ENCODE measurements at regions not wholly inside any gene's neighbourhood (a gene's known extent, or its start where the extent isn't known, plus 50 kb on each side); places are given as distances from the start of the nearest gene placed in this dataset.

GRCh38 chr11:38543986-38544385 lies 1946.0 kb upstream of the RAG2 start:
- intact Hi-C loops (cut with micrococcal nuclease; ENCODE audit: unreplicated experiment) (no loop called here), in situ Hi-C loops (cut with HindIII; ENCODE audit: extremely low pct_ligation_motif_present, low pct_unique_long_range_greater_than_20kb) (no loop called here)
- H3K27ac ChIP-seq (ENCODE audit: extremely low read length, insufficient read depth, low read length) = no peak overlapping the region
- H3K4me1 ChIP-seq (ENCODE audit: insufficient read depth, low read length) = no peaks in the 10 kb centered on the region
- no peak for TF ChIP-seq ZNF430 (CRISPR knock-in tag; IDR thresholded peaks at IDR 0.05)
- TF ChIP-seq MBD4 (IDR thresholded peaks at IDR 0.05; ENCODE audit: borderline replicate concordance, low read length) = no peak
- TF ChIP-seq MEF2D (CRISPR knock-in tag; IDR thresholded peaks at IDR 0.05) = no peak
- no peak for TF ChIP-seq ZNF282 (IDR thresholded peaks at IDR 0.05; ENCODE audit: partially characterized antibody)
- no peak for TF ChIP-seq ZNF225 (CRISPR knock-in tag; IDR thresholded peaks at IDR 0.05)
- no peak for TF ChIP-seq RBFOX2 (IDR thresholded peaks at IDR 0.05; ENCODE audit: low read depth, low read length)
- no peaks in the 10 kb centered on the region for H3K36me3 ChIP-seq (replicated peaks in 1 of 2; ENCODE audit: control insufficient read depth in 1 of 2, insufficient read depth in 2 of 2, low read length in 2 of 2)
- peaks cover 8% of the 10 kb centered on the region; the same call in 1 of the 2 replicates for H3K9me3 ChIP-seq (ENCODE audit: low read length)
- no peaks in the 10 kb centered on the region; a peak in 1 of 5 replicates for H3K27me3 ChIP-seq (ENCODE audit: control insufficient read depth in 1 of 2, insufficient read depth in 2 of 2, low read length in 2 of 2)
- ChIA-PET CTCF (ENCODE audit: low intra/inter-chr PET ratio, low total read pairs) (no interaction called here), POLR2A (no interaction called here)
- no peaks in the 10 kb centered on the region for H4K20me1 ChIP-seq (ENCODE audit: insufficient read depth, low read length)
- no peak for DNase-seq (ENCODE audit: low spot score)
- ATAC-seq = no peak
- H3K79me2 ChIP-seq (ENCODE audit: insufficient read depth, low read length) = no peaks in the 10 kb centered on the region
- no peak overlapping the region for H3K9ac ChIP-seq (ENCODE audit: insufficient read depth, low read depth, low read length)
- no peak overlapping the region for H2AFZ ChIP-seq (ENCODE audit: low read length)
- H3K4me3 ChIP-seq (replicated peaks in 1 of 3; ENCODE audit: insufficient read depth in 1 of 3, low read depth in 2 of 3, low read length in 3 of 3) = no peak overlapping the region
- BruUV-seq (replicated peaks) = no TSS peak
- no peak overlapping the region for H3K4me2 ChIP-seq (ENCODE audit: low read depth, low read length)
- FAIRE-seq = no peak
- WGBS (ENCODE audit: low lambda C conversion rate) = 3% methylated on average over 3 of the region's 3 CpGs

GRCh38 chr11:38543311-38543710 lies 1945.3 kb upstream of the RAG2 start:
- 30% methylated on average over 1 of the region's 1 CpG for WGBS (ENCODE audit: low lambda C conversion rate)
- BruUV-seq (replicated peaks) = no TSS peak
- Histone ChIP-seq H3K27ac (ENCODE audit: extremely low read length, insufficient read depth, low read length) (no peak overlapping the region), H3K9ac (ENCODE audit: insufficient read depth, low read depth, low read length) (no peak overlapping the region), H3K4me3 (replicated peaks in 1 of 3; ENCODE audit: insufficient read depth in 1 of 3, low read depth in 2 of 3, low read length in 3 of 3) (no peak overlapping the region), H3K27me3 (ENCODE audit: control insufficient read depth in 1 of 2, insufficient read depth in 2 of 2, low read length in 2 of 2) (no peaks in the 10 kb centered on the region; a peak in 1 of 5 replicates), H3K9me3 (ENCODE audit: low read length) (peaks cover 8% of the 10 kb centered on the region; the same call in 1 of the 2 replicates), H3K4me1 (ENCODE audit: insufficient read depth, low read length) (no peaks in the 10 kb centered on the region), H3K79me2 (ENCODE audit: insufficient read depth, low read length) (no peaks in the 10 kb centered on the region), H4K20me1 (ENCODE audit: insufficient read depth, low read length) (no peaks in the 10 kb centered on the region), H3K4me2 (ENCODE audit: low read depth, low read length) (no peak overlapping the region), H2AFZ (ENCODE audit: low read length) (no peak overlapping the region), H3K36me3 (replicated peaks in 1 of 2; ENCODE audit: control insufficient read depth in 1 of 2, insufficient read depth in 2 of 2, low read length in 2 of 2) (no peaks in the 10 kb centered on the region)
- intact Hi-C loops (cut with micrococcal nuclease; ENCODE audit: unreplicated experiment) (no loop called here), in situ Hi-C loops (cut with HindIII; ENCODE audit: extremely low pct_ligation_motif_present, low pct_unique_long_range_greater_than_20kb) (no loop called here)
- DNase-seq (ENCODE audit: low spot score) = no peak
- no peak for FAIRE-seq
- ATAC-seq = no peak
- POLR2A ChIA-PET = no interaction called here
- CTCF ChIA-PET (ENCODE audit: low intra/inter-chr PET ratio, low total read pairs) = no interaction called here
- no peak for TF ChIP-seq ZNF782 (CRISPR knock-in tag; IDR thresholded peaks at IDR 0.05; ENCODE audit: borderline replicate concordance)
- TF ChIP-seq MEIS1 (CRISPR knock-in tag; IDR thresholded peaks at IDR 0.05; ENCODE audit: borderline replicate concordance) = no peak
- TF ChIP-seq ZBTB14 (CRISPR knock-in tag; IDR thresholded peaks at IDR 0.05) = no peak
- TF ChIP-seq TRIM22 (IDR thresholded peaks at IDR 0.05) = no peak
- no peak for TF ChIP-seq ZBTB3 (CRISPR knock-in tag; IDR thresholded peaks at IDR 0.05; ENCODE audit: borderline replicate concordance, low read depth)
- TF ChIP-seq ZSCAN20 (CRISPR knock-in tag; IDR thresholded peaks at IDR 0.05; ENCODE audit: borderline replicate concordance) = no peak
- TF ChIP-seq MAFK (conservative IDR thresholded peaks at IDR 0.05 in 1 of 2, IDR thresholded peaks at IDR 0.05 in 1 of 2; ENCODE audit: low read length in 2 of 2) = no peak
- TF ChIP-seq ZFP91 (CRISPR knock-in tag; IDR thresholded peaks at IDR 0.05; ENCODE audit: borderline replicate concordance) = no peak
- no peak for TF ChIP-seq ZKSCAN8 (CRISPR knock-in tag; IDR thresholded peaks at IDR 0.05; ENCODE audit: borderline replicate concordance)
- no peak for TF ChIP-seq GATAD1 (CRISPR knock-in tag; IDR thresholded peaks at IDR 0.05)

Measured in HepG2 (cell line).